PC-9 (cell line): ENCODE measurements at regions not wholly inside any gene's neighbourhood (a gene's known extent, or its start where the extent isn't known, plus 50 kb on each side); places are given as distances from the start of the nearest gene placed in this dataset.

ENCODE experiments used
- BruUV-seq: library from RNA; stranded (reverse); fragments of 400-500 nt; replicated peaks from 2 replicates; lab custom pipeline; 2021; lab: Mats Ljungman, UMichigan
- CTCF ChIA-PET: fragments of 300-600 bp; sonication (Branson Sonifier 250); formaldehyde crosslinking; loops from one replicate; lab custom pipeline; 2022; ENCODE audit warnings: antibody characterized with exemption; lab: Charles Lee
- POLR2A ChIA-PET: fragments of 300-600 bp; sonication (Branson Sonifier 250); formaldehyde crosslinking; loops from one replicate; lab custom pipeline; 2022; ENCODE audit warnings: antibody characterized with exemption; ENCODE audit not compliant: unreplicated experiment; lab: Charles Lee
- DNase-seq, 2 experiments: peaks; one replicate each; pipeline versions ENCODE4 v3.0.0 to v3.0.0-alpha.2; 2015 to 2022; ENCODE audit warnings: mixed read lengths in 1 of 2
- H2AFZ ChIP-seq: fragments of 200-600 bp; sonication (generic); 2 replicates; pipeline ENCODE4 v1.8.1; 2017; ENCODE audit warnings: antibody characterized with exemption
- H3F3A ChIP-seq: fragments of 200-600 bp; sonication (generic); 2 replicates; pipeline ENCODE4 v1.8.1; 2017; ENCODE audit warnings: antibody characterized with exemption, mild to moderate bottlenecking, low read depth; ENCODE audit not compliant: insufficient read depth
- H3K27ac ChIP-seq: fragments of 200-600 bp; sonication (generic); 2 replicates; pipeline ENCODE4 v1.6.1; 2016; ENCODE audit warnings: mixed run types
- H3K27me3 ChIP-seq: fragments of 200-600 bp; sonication (generic); 2 replicates; pipeline ENCODE4 v1.6.1; 2016; ENCODE audit warnings: low read depth, mixed run types; ENCODE audit not compliant: insufficient read depth
- H3K36me3 ChIP-seq: fragments of 200-600 bp; sonication (generic); 2 replicates; pipeline ENCODE4 v1.6.1; 2016; ENCODE audit warnings: low read depth, mixed run types
- H3K4me1 ChIP-seq: fragments of 200-600 bp; sonication (generic); replicated peaks from 2 replicates; pipeline ENCODE4 v1.6.1; 2016; ENCODE audit warnings: mixed run types; ENCODE audit not compliant: insufficient read depth
- H3K4me2 ChIP-seq: fragments of 200-600 bp; sonication (generic); 2 replicates; pipeline ENCODE4 v1.6.1; 2017; ENCODE audit warnings: mixed run types
- H3K4me3 ChIP-seq: fragments of 200-600 bp; sonication (generic); 2 replicates; pipeline ENCODE4 v1.6.1; 2016; ENCODE audit warnings: mixed run types
- H3K79me2 ChIP-seq: fragments of 200-600 bp; sonication (generic); 2 replicates; pipeline ENCODE4 v1.6.1; 2017; ENCODE audit warnings: low read depth, mixed run types
- H3K9me2 ChIP-seq: fragments of 200-600 bp; sonication (generic); 2 replicates; pipeline ENCODE4 v1.8.1; 2017; ENCODE audit warnings: mild to moderate bottlenecking; ENCODE audit not compliant: insufficient read depth
- H3K9me3 ChIP-seq: fragments of 200-600 bp; sonication (generic); 2 replicates; pipeline ENCODE4 v1.8.1; 2016; ENCODE audit warnings: low read depth; ENCODE audit not compliant: insufficient read depth
- H4K20me1 ChIP-seq: fragments of 200-600 bp; sonication (generic); 2 replicates; pipeline ENCODE4 v1.8.1; 2017; ENCODE audit not compliant: insufficient read depth
- EZH2 ChIP-seq: fragments of 200-600 bp; sonication (generic); IDR thresholded peaks from 2 replicates; pipeline ENCODE4 v1.8.0; 2017; ENCODE audit warnings: antibody characterized with exemption, low read depth
- intact Hi-C: fragments of 100-400 bp; cut with micrococcal nuclease; formaldehyde crosslinking; loops from one replicate; pipeline ENCODE4 v1.10.0; 2022; ENCODE audit not compliant: unreplicated experiment
- TF ChIP-seq, protein P1 (sequence below): fragments of 200-600 bp; sonication (generic); conservative IDR thresholded peaks from 2 replicates; pipeline ENCODE4 v1.6.1; 2017; ENCODE audit warnings: mixed run types, antibody characterized with exemption, mild to moderate bottlenecking, moderate library complexity

- no peaks in the 10 kb centered on the region for H4K20me1 ChIP-seq
- intact Hi-C loops, result no loop called here
- no peak overlapping the region for H2AFZ ChIP-seq
- no peaks in the 10 kb centered on the region; the same call in 1 of the 2 replicates for H3K9me2 ChIP-seq
- H3K79me2 ChIP-seq, result no peaks in the 10 kb centered on the region
- H3K4me2 ChIP-seq, result no peak overlapping the region
- ChIA-PET POLR2A (interaction anchor here (0.6 kb wide), 1 partner anchor 8 kb away, joined by 6 read pairs; no protein-coding TSS in a partner anchor), CTCF (no interaction called here)
- H3K27me3 ChIP-seq, result no peaks in the 10 kb centered on the region
- H3K27ac ChIP-seq, result no peak overlapping the region
- H3K36me3 ChIP-seq, result no peaks in the 10 kb centered on the region
- H3K4me1 ChIP-seq, result no peaks in the 10 kb centered on the region
- DNase-seq, result no peak
- TF ChIP-seq EZH2, result no peak
- TF ChIP-seq, protein P1, sequence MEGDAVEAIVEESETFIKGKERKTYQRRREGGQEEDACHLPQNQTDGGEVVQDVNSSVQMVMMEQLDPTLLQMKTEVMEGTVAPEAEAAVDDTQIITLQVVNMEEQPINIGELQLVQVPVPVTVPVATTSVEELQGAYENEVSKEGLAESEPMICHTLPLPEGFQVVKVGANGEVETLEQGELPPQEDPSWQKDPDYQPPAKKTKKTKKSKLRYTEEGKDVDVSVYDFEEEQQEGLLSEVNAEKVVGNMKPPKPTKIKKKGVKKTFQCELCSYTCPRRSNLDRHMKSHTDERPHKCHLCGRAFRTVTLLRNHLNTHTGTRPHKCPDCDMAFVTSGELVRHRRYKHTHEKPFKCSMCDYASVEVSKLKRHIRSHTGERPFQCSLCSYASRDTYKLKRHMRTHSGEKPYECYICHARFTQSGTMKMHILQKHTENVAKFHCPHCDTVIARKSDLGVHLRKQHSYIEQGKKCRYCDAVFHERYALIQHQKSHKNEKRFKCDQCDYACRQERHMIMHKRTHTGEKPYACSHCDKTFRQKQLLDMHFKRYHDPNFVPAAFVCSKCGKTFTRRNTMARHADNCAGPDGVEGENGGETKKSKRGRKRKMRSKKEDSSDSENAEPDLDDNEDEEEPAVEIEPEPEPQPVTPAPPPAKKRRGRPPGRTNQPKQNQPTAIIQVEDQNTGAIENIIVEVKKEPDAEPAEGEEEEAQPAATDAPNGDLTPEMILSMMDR, result no peak
- no peak overlapping the region for H3K4me3 ChIP-seq
- H3K9me3 ChIP-seq, result no peaks in the 10 kb centered on the region; the same call in 1 of the 2 replicates
- no peaks in the 10 kb centered on the region for H3F3A ChIP-seq
- BruUV-seq, result no TSS peak
These were observed 136.5 kb downstream of the DSEL start for GRCh38 chr18:67379981-67380380.

GRCh38 chr18:67376372-67376771 is 140.1 kb downstream of the DSEL start:
- Histone ChIP-seq H3K9me2 (no peaks in the 10 kb centered on the region; the same call in 1 of the 2 replicates), H3K27me3 (no peaks in the 10 kb centered on the region), H3K4me1 (no peaks in the 10 kb centered on the region), H3K27ac (no peak overlapping the region), H2AFZ (no peak overlapping the region), H3K79me2 (no peaks in the 10 kb centered on the region), H3K4me3 (no peak overlapping the region), H3K4me2 (no peak overlapping the region), H3K9me3 (no peaks in the 10 kb centered on the region), H3F3A (no peaks in the 10 kb centered on the region), H3K36me3 (no peaks in the 10 kb centered on the region), H4K20me1 (no peaks in the 10 kb centered on the region)
- no peak for DNase-seq
- BruUV-seq, result no TSS peak
- ChIA-PET POLR2A (interaction anchor here (0.6 kb wide), 2 partner anchors 10 to 12 kb away, joined by 3 to 6 read pairs; no protein-coding TSS in a partner anchor), CTCF (no interaction called here)
- intact Hi-C loops, result no loop called here
- TF ChIP-seq EZH2, result no peak
- TF ChIP-seq, protein P1, result no peak

DNA sequence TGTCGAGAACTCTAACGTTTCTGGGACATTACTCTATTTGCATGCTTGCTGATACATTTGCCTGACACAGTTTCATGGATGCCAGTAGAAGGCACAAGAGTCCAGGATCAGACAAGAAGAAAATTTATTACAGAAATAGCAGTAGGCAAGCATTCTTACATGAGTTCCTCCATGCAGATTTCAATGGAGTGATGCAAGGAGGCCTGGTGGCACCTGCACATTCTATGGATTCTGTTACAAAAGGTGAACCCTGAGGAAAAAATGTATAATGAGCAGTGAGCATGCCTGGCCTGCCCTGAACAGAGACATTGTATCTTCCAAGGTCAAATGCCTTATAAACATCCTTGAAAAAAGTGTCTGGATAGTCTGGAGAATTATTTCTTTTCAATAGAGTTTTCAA is 142.9 kb downstream of the DSEL start:
- no peak overlapping the region for H2AFZ ChIP-seq
- ChIA-PET CTCF (no interaction called here), POLR2A (no interaction called here)
- no peaks in the 10 kb centered on the region for H4K20me1 ChIP-seq
- H3K79me2 ChIP-seq, result no peaks in the 10 kb centered on the region
- H3K4me2 ChIP-seq, result no peak overlapping the region
- intact Hi-C loops, result no loop called here
- H3K4me1 ChIP-seq, result no peaks in the 10 kb centered on the region
- BruUV-seq, result no TSS peak
- H3K27me3 ChIP-seq, result no peaks in the 10 kb centered on the region
- DNase-seq, result no peak
- H3K9me2 ChIP-seq, result no peaks in the 10 kb centered on the region; the same call in 1 of the 2 replicates
- H3F3A ChIP-seq, result no peaks in the 10 kb centered on the region
- H3K27ac ChIP-seq, result no peak overlapping the region
- H3K9me3 ChIP-seq, result no peaks in the 10 kb centered on the region
- TF ChIP-seq, protein P1, result no peak
- no peak overlapping the region for H3K4me3 ChIP-seq
- H3K36me3 ChIP-seq, result no peaks in the 10 kb centered on the region
